ENCODE measurements at regions not wholly inside any gene's neighbourhood (a gene's known extent, or its start where the extent isn't known, plus 50 kb on each side); places are given as distances from the start of the nearest gene placed in this dataset.
A peak's percentile ranks its signal among the peaks of the same experiment; 100 is the strongest.

DNA sequence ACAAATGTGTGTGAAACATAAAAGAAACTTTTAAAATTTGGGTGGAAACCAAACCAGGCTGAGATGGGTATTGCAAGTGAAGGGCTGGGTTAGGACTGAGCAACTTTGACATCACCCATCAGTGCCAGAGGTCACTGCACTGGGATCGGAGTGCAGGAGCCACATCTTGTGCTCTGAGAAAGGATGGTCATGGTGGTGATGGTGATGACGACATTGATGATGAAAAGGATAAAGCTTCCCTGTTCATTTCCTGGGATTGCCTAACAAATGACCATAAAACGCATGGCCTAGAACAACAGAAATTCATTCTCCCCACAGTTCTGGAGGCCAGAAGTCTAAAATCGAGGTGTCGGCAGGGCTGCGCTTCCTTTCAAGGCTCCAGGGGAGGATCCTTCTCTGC, 324.0 kb downstream of the MAF start:
- DNase-seq = no peak
- 89 to 92% methylated on average over 6 of the region's 6 CpGs for WGBS, 2 donors
- no peak for TF ChIP-seq POLR2A (IDR thresholded peaks at IDR 0.05)
- TF ChIP-seq, protein P1, sequence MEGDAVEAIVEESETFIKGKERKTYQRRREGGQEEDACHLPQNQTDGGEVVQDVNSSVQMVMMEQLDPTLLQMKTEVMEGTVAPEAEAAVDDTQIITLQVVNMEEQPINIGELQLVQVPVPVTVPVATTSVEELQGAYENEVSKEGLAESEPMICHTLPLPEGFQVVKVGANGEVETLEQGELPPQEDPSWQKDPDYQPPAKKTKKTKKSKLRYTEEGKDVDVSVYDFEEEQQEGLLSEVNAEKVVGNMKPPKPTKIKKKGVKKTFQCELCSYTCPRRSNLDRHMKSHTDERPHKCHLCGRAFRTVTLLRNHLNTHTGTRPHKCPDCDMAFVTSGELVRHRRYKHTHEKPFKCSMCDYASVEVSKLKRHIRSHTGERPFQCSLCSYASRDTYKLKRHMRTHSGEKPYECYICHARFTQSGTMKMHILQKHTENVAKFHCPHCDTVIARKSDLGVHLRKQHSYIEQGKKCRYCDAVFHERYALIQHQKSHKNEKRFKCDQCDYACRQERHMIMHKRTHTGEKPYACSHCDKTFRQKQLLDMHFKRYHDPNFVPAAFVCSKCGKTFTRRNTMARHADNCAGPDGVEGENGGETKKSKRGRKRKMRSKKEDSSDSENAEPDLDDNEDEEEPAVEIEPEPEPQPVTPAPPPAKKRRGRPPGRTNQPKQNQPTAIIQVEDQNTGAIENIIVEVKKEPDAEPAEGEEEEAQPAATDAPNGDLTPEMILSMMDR (IDR thresholded peaks at IDR 0.05) = no peak

DNA sequence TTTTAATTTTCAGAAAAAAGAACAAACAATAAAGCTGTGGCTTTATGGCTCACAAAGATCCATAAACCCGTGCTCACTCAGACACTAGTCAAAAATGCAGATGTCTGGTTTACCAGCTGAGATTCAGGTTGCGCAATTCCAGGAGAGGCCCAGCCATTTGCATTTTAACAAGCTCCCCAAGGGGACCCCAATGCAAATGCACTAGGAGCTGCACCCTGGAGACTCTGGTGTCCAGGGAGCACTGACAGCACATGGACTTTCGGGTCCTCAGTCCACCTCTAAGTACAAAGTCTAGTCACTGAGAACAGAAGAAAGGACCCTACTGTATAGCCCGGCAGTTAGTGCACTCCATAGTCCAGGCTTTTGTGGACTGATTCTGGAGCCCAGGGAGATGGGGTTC, 326.3 kb downstream of the MAF start:
- DNase-seq = no peak
- intact Hi-C loops (cut with DNase I) = no loop called here
- WGBS, 2 donors = 86 to 100% methylated on average over 1 to 4 of the region's 4 CpGs
- H3K27ac ChIP-seq = no peak overlapping the region
- no peaks in the 10 kb centered on the region for H3K27me3 ChIP-seq
- no peaks in the 10 kb centered on the region for H3K36me3 ChIP-seq
- no peak overlapping the region for H3K4me3 ChIP-seq
- no peaks in the 10 kb centered on the region for H3K9me3 ChIP-seq
- H3K4me1 ChIP-seq = no peaks in the 10 kb centered on the region
- TF ChIP-seq, protein P1 (IDR thresholded peaks at IDR 0.05) = no peak
- no peak for TF ChIP-seq POLR2A (IDR thresholded peaks at IDR 0.05)

More for the DNA sequence above, 324.0 kb downstream of the MAF start:
- no peaks in the 10 kb centered on the region for H3K9me3 ChIP-seq
- H3K27ac ChIP-seq = no peak overlapping the region
- H3K36me3 ChIP-seq = no peaks in the 10 kb centered on the region
- no peaks in the 10 kb centered on the region for H3K4me1 ChIP-seq
- intact Hi-C loops (cut with DNase I) = no loop called here
- H3K4me3 ChIP-seq = no peak overlapping the region
- no peaks in the 10 kb centered on the region for H3K27me3 ChIP-seq

DNA sequence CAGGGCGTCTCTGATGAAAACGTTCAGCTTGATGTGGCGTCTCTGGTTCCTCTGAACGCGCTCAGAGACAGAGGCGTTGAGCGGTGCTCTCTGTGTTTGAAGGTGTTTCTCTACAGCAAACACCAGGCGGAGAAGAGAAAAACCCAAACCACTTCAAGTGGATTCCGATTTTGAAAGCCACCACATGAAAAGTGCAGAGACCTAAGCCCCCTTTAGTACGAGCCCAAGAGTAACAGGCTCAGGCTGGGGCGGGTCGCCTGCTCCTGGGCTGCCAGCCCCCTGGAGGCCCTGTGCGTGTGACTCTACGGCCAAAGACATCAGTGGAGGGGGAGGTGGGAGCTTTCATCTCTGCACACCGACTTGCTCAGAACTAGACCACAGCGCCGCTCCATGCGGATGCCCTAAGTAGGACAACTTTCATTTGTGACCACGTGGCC, 328.4 kb downstream of the MAF start:
- H3K9me3 ChIP-seq = no peaks in the 10 kb centered on the region
- H3K36me3 ChIP-seq = no peaks in the 10 kb centered on the region
- TF ChIP-seq, protein P1 (IDR thresholded peaks at IDR 0.05) = no peak
- no peak for TF ChIP-seq POLR2A (IDR thresholded peaks at IDR 0.05)
- DNase-seq = no peak
- WGBS, 2 donors = 72 to 90% methylated on average over 5 to 11 of the region's 19 CpGs
- H3K4me3 ChIP-seq = peak overlapping the region in 1 of 4 donors; percentile 24
- H3K27ac ChIP-seq = no peak overlapping the region
- no peaks in the 10 kb centered on the region for H3K4me1 ChIP-seq
- intact Hi-C loops (cut with DNase I) = no loop called here
- no peaks in the 10 kb centered on the region for H3K27me3 ChIP-seq

DNA sequence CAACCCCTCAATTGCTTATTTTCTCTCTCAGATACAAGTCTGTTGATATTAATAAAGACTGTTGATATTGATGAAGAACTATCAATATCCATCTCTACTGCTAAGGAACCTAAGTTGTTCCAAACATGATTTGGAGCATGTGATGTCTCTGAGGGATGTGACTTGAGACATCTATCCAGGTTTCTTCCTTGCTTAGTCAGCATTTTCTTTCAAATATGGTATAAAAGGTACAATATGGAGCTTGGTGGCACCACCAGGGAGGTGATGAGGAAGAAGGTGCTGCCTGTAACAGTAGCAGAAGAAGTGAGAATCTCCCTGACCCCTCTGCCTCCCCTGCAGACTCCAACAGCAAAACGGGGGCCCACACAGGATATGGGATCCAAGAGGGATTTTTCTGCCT, 329.0 kb downstream of the MAF start:
- Histone ChIP-seq H3K4me3 (no peak overlapping the region), H3K4me1 (no peaks in the 10 kb centered on the region), H3K9me3 (no peaks in the 10 kb centered on the region), H3K27ac (no peak overlapping the region), H3K36me3 (no peaks in the 10 kb centered on the region), H3K27me3 (no peaks in the 10 kb centered on the region)
- no peak for TF ChIP-seq POLR2A (IDR thresholded peaks at IDR 0.05)
- TF ChIP-seq, protein P1 (IDR thresholded peaks at IDR 0.05) = no peak
- intact Hi-C loops (cut with DNase I) = no loop called here
- DNase-seq = no peak
- 0% methylated on average over 1 of the region's 1 CpG; no CpG with 5 or more reads in 1 of the 2 donors for WGBS, 2 donors

DNA sequence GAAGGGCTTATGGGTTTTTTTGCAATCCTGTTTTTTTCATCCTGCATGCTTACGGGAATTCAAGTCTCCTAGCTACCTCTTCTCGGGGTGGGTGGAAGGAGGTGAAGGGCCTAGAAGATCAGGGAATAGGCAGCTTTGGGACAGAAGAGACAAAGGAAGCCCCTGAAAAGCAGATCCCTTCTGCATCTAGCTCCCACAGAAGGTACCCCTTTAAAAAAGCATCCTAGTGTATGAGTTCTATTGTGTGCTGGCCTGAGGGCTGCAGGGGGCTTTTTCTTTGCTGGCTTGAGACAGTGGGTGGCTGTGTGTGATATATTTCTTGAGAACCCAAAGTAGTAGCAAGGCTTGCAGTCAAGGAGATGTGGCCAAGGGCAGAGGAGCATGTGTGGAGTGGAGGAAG, 330.5 kb downstream of the MAF start:
- no peaks in the 10 kb centered on the region for H3K4me1 ChIP-seq
- WGBS, 2 donors = 62 to 94% methylated on average over 2 of the region's 2 CpGs
- H3K4me3 ChIP-seq = no peak overlapping the region

More for the DNA sequence above, 330.5 kb downstream of the MAF start:
- H3K36me3 ChIP-seq = no peaks in the 10 kb centered on the region
- H3K27me3 ChIP-seq = no peaks in the 10 kb centered on the region
- H3K9me3 ChIP-seq = no peaks in the 10 kb centered on the region
- TF ChIP-seq POLR2A (IDR thresholded peaks at IDR 0.05) = no peak
- TF ChIP-seq, protein P1 (IDR thresholded peaks at IDR 0.05) = no peak
- intact Hi-C loops (cut with DNase I) = no loop called here
- H3K27ac ChIP-seq = no peak overlapping the region
- DNase-seq = no peak

Data from esophagus squamous epithelium (tissue), 5 donors.